Lower leg skin (tissue), 3 donors: ENCODE measurements at regions not wholly inside any gene's neighbourhood (a gene's known extent, or its start where the extent isn't known, plus 50 kb on each side); places are given as distances from the start of the nearest gene placed in this dataset.

Source experiments
- CTCF ChIP-seq, 3 donors: fragments of 450-650 bp; IDR thresholded peaks; one replicate each; pipeline ENCODE4 v1.5.1; 2016; ENCODE audit warnings: antibody characterized with exemption in 3 of 3, mild to moderate bottlenecking in 3 of 3, moderate library complexity in 2 of 3
- POLR2A ChIP-seq, 2 donors: fragments of 450-650 bp; IDR thresholded peaks; one replicate each; pipeline ENCODE4 v1.6.1; 2016 to 2017; ENCODE audit warnings: antibody characterized with exemption in 2 of 2, mild to moderate bottlenecking in 1 of 2, moderate library complexity in 1 of 2

- TF ChIP-seq POLR2A (IDR thresholded peaks at IDR 0.05), result no peak
- TF ChIP-seq CTCF (IDR thresholded peaks at IDR 0.05), result no peak
Observed at GRCh38 chr13:73825143-73825542, 309.1 kb downstream of the KLF12 start.
